GM12878 (cell line): ENCODE measurements at regions not wholly inside any gene's neighbourhood (a gene's known extent, or its start where the extent isn't known, plus 50 kb on each side); places are given as distances from the start of the nearest gene placed in this dataset.

ENCODE experiments used
- ATAC-seq: fragments of 200-7000 bp; cut with Tn5 transposase; 3 replicates; pipeline ENCODE4 v1.9.1; 2020; ENCODE audit warnings: mild to moderate bottlenecking, moderate library complexity
- BruUV-seq: library from RNA; stranded (reverse); fragments of 400-500 nt; replicated peaks from 2 replicates; lab custom pipeline; 2021; lab: Mats Ljungman, UMichigan
- CTCF ChIA-PET: fragments of 300-600 bp; sonication (Branson Sonifier 250); formaldehyde crosslinking; extraction: SDS; loops from one replicate; lab custom pipeline; 2021; ENCODE audit warnings: inconsistent platforms; lab: Yijun Ruan, JAX
- POLR2A ChIA-PET: fragments of 350-600 bp; formaldehyde crosslinking; extraction: SDS; loops from one replicate; lab custom pipeline; 2021; ENCODE audit warnings: inconsistent platforms; lab: Charles Lee
- RAD21 ChIA-PET: fragments of 300-600 bp; sonication (Branson Sonifier 250); formaldehyde crosslinking; loops from one replicate; lab custom pipeline; 2023; ENCODE audit warnings: antibody characterized with exemption; ENCODE audit not compliant: unreplicated experiment; lab: Charles Lee
- SMC1A ChIA-PET: fragments of 300-600 bp; sonication (Branson Sonifier 250); formaldehyde crosslinking; loops from one replicate; lab custom pipeline; 2023; ENCODE audit not compliant: unreplicated experiment, uncharacterized antibody; lab: Charles Lee
- DNase-seq: peaks from one replicate; pipeline ENCODE4 v3.0.0-alpha.2; 2011; ENCODE audit warnings: low read depth, low spot score
- FAIRE-seq: peaks from 3 replicates; lab custom pipeline; 2011; peaks lifted over from hg19 to GRCh38; lab: Jason Lieb, UNC
- H2AFZ ChIP-seq: 2 replicates; pipeline ENCODE4 v1.6.0; 2011; ENCODE audit warnings: low read depth, low read length, control low read depth; ENCODE audit not compliant: control insufficient read depth
- H3K27ac ChIP-seq: 2 replicates; pipeline ENCODE4 v1.5.1; 2011; ENCODE audit warnings: control low read depth; ENCODE audit not compliant: control insufficient read depth, insufficient read depth
- H3K27me3 ChIP-seq, 2 experiments: replicated peaks in 1 of 2; 2 replicates each; pipeline versions ENCODE4 v1.6.0 to v1.6.1; 2011; ENCODE audit warnings: low read length in 1 of 2; ENCODE audit not compliant: control insufficient read depth in 2 of 2, insufficient read depth in 2 of 2
- H3K36me3 ChIP-seq, 2 experiments: 2 replicates each; pipeline ENCODE4 v1.5.1; 2011; ENCODE audit warnings: low read length in 1 of 2; ENCODE audit not compliant: control insufficient read depth in 2 of 2, insufficient read depth in 2 of 2
- H3K4me1 ChIP-seq: 2 replicates; pipeline ENCODE4 v1.6.1; 2011; ENCODE audit warnings: mild to moderate bottlenecking, low read length, moderate library complexity, mixed read lengths; ENCODE audit not compliant: control insufficient read depth, insufficient read depth
- H3K4me2 ChIP-seq: 2 replicates; pipeline ENCODE4 v1.6.0; 2011; ENCODE audit warnings: control low read depth; ENCODE audit not compliant: control insufficient read depth, insufficient read depth
- H3K4me3 ChIP-seq: fragments of 200-600 bp; sonication (generic); 2 replicates; pipeline ENCODE4 v1.5.1; 2016
- H3K79me2 ChIP-seq: 2 replicates; pipeline ENCODE4 v1.6.0; 2011; ENCODE audit warnings: low read length; ENCODE audit not compliant: control insufficient read depth, insufficient read depth
- H3K9ac ChIP-seq: 2 replicates; pipeline ENCODE4 v1.8.0; 2011; ENCODE audit warnings: low read length, control low read depth, mixed read lengths; ENCODE audit not compliant: control insufficient read depth, insufficient read depth
- H3K9me3 ChIP-seq: replicated peaks from 3 replicates; pipeline ENCODE4 v1.5.1; 2011; ENCODE audit warnings: mild to moderate bottlenecking, low read length; ENCODE audit not compliant: control insufficient read depth, insufficient read depth
- H4K20me1 ChIP-seq: 2 replicates; pipeline ENCODE4 v1.6.0; 2011; ENCODE audit not compliant: control insufficient read depth, insufficient read depth
- BCL11A ChIP-seq: IDR thresholded peaks from 2 replicates; pipeline ENCODE4 v1.6.1; 2011; ENCODE audit warnings: low read depth, low read length
- BMI1 ChIP-seq: fragments of 450-650 bp; IDR thresholded peaks from 2 replicates; pipeline ENCODE4 v1.6.1; 2016; ENCODE audit warnings: mild to moderate bottlenecking, moderate library complexity, borderline replicate concordance
- KLF5 ChIP-seq: fragments of 450-650 bp; IDR thresholded peaks from 2 replicates; pipeline ENCODE4 v1.6.1; 2014; ENCODE audit warnings: mild to moderate bottlenecking; ENCODE audit not compliant: partially characterized antibody
- MEF2B ChIP-seq: fragments of 450-650 bp; IDR thresholded peaks from 2 replicates; pipeline ENCODE4 v1.6.1; 2018; ENCODE audit warnings: mild to moderate bottlenecking, moderate library complexity; ENCODE audit not compliant: partially characterized antibody, poor library complexity, severe bottlenecking
- NFXL1 ChIP-seq: fragments of 450-650 bp; IDR thresholded peaks from 2 replicates; pipeline ENCODE4 v1.6.1; 2017; ENCODE audit warnings: antibody characterized with exemption, mild to moderate bottlenecking, borderline replicate concordance
- STAT3 ChIP-seq: IDR thresholded peaks from 2 replicates; pipeline ENCODE4 v1.6.1; 2011; ENCODE audit warnings: low read depth, low read length, improper control_type of control experiment
- TAF1 ChIP-seq: IDR thresholded peaks from 2 replicates; pipeline ENCODE4 v1.6.1; 2011; ENCODE audit warnings: mild to moderate bottlenecking, low read depth, low read length, borderline replicate concordance
- ZNF274 ChIP-seq: IDR thresholded peaks from one replicate; pipeline ENCODE4 v1.8.0; 2011; ENCODE audit not compliant: insufficient read length, insufficient read depth
- WGBS: methylation state at CpG from one replicate; pipeline ENCODE4 v1.1.6; 2016; ENCODE audit warnings: low lambda C conversion rate; ENCODE audit not compliant: insufficient replicate concordance, insufficient coverage; ENCODE audit errors: missing lambda C conversion rate; 5-methylcytosine and 5-hydroxymethylcytosine counted together
- in situ Hi-C: fragments of 300-500 bp; cut with MboI; formaldehyde crosslinking; loops from 9 replicates; pipeline ENCODE4 v1.14.3; 2018; ENCODE audit warnings: mixed read lengths
- intact Hi-C: fragments of 100-400 bp; cut with micrococcal nuclease; formaldehyde crosslinking; loops from one replicate; pipeline ENCODE4 v1.14.2; 2022; ENCODE audit not compliant: unreplicated experiment
- TF ChIP-seq, protein P1 (sequence below): fragments of 450-650 bp; IDR thresholded peaks from 2 replicates; pipeline ENCODE4 v1.6.1; 2017; ENCODE audit warnings: borderline replicate concordance
- TF ChIP-seq, protein P2 (sequence below): fragments of 450-650 bp; IDR thresholded peaks from 2 replicates; pipeline ENCODE4 v1.6.1; 2017; ENCODE audit warnings: mild to moderate bottlenecking, moderate library complexity
- TF ChIP-seq, protein P3 (sequence below): fragments of 450-650 bp; IDR thresholded peaks from 2 replicates; pipeline ENCODE4 v1.6.1; 2017; ENCODE audit warnings: mild to moderate bottlenecking, low read depth, inconsistent platforms; ENCODE audit not compliant: poor library complexity, severe bottlenecking

DNA sequence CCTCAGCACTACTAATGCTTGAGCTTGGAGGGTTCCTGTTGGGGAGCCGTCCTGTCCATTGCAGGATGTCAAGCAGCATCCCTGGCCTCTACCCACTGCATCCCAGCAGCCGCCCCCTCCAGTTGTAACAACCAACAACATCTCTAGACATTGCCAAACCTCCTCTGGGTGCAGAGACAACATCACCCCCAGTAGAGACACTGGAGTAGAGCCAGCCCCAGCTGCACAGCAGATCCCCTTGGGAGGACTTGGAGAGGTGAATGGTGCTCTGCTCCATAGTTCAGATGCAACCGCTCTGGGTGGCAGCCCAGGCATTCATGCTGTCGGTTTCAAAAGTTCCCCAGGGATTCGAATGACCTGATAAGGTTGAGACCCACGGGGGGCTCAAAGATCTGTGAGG lies 259.0 kb downstream of the MN1 start:
- no peak for ATAC-seq
- H3K9ac ChIP-seq = no peak overlapping the region
- CTCF ChIA-PET = no interaction called here
- BruUV-seq = no TSS peak
- no peak overlapping the region for H3K4me3 ChIP-seq
- H2AFZ ChIP-seq = no peak overlapping the region
- H3K27me3 ChIP-seq = peaks cover 0 to 1% of the 10 kb centered on the region in 2 experiments; a peak in 1 of 4 replicates
- RAD21 ChIA-PET = no interaction called here
- H3K4me1 ChIP-seq = no peaks in the 10 kb centered on the region
- DNase-seq = no peak
- H3K79me2 ChIP-seq = no peaks in the 10 kb centered on the region
- no peaks in the 10 kb centered on the region for H4K20me1 ChIP-seq
- H3K36me3 ChIP-seq = no peaks in the 10 kb centered on the region
- POLR2A ChIA-PET = no interaction called here
- intact Hi-C loops (no loop called here), in situ Hi-C loops (no loop called here)
- no peak for FAIRE-seq
- 5% methylated on average over 6 of the region's 6 CpGs for WGBS
- SMC1A ChIA-PET = no interaction called here
- no peak overlapping the region for H3K27ac ChIP-seq
- no peaks in the 10 kb centered on the region for H3K9me3 ChIP-seq
- TF ChIP-seq TAF1 (no peak), KLF5 (no peak), ZNF274 (no peak), BCL11A (no peak), BMI1 (no peak), NFXL1 (no peak), MEF2B (no peak), STAT3 (no peak)
- TF ChIP-seq, protein P1, sequence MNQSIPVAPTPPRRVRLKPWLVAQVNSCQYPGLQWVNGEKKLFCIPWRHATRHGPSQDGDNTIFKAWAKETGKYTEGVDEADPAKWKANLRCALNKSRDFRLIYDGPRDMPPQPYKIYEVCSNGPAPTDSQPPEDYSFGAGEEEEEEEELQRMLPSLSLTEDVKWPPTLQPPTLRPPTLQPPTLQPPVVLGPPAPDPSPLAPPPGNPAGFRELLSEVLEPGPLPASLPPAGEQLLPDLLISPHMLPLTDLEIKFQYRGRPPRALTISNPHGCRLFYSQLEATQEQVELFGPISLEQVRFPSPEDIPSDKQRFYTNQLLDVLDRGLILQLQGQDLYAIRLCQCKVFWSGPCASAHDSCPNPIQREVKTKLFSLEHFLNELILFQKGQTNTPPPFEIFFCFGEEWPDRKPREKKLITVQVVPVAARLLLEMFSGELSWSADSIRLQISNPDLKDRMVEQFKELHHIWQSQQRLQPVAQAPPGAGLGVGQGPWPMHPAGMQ = no peak
- TF ChIP-seq, protein P2, sequence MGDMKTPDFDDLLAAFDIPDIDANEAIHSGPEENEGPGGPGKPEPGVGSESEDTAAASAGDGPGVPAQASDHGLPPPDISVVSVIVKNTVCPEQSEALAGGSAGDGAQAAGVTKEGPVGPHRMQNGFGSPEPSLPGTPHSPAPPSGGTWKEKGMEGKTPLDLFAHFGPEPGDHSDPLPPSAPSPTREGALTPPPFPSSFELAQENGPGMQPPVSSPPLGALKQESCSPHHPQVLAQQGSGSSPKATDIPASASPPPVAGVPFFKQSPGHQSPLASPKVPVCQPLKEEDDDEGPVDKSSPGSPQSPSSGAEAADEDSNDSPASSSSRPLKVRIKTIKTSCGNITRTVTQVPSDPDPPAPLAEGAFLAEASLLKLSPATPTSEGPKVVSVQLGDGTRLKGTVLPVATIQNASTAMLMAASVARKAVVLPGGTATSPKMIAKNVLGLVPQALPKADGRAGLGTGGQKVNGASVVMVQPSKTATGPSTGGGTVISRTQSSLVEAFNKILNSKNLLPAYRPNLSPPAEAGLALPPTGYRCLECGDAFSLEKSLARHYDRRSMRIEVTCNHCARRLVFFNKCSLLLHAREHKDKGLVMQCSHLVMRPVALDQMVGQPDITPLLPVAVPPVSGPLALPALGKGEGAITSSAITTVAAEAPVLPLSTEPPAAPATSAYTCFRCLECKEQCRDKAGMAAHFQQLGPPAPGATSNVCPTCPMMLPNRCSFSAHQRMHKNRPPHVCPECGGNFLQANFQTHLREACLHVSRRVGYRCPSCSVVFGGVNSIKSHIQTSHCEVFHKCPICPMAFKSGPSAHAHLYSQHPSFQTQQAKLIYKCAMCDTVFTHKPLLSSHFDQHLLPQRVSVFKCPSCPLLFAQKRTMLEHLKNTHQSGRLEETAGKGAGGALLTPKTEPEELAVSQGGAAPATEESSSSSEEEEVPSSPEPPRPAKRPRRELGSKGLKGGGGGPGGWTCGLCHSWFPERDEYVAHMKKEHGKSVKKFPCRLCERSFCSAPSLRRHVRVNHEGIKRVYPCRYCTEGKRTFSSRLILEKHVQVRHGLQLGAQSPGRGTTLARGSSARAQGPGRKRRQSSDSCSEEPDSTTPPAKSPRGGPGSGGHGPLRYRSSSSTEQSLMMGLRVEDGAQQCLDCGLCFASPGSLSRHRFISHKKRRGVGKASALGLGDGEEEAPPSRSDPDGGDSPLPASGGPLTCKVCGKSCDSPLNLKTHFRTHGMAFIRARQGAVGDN = no peak
- TF ChIP-seq, protein P3, sequence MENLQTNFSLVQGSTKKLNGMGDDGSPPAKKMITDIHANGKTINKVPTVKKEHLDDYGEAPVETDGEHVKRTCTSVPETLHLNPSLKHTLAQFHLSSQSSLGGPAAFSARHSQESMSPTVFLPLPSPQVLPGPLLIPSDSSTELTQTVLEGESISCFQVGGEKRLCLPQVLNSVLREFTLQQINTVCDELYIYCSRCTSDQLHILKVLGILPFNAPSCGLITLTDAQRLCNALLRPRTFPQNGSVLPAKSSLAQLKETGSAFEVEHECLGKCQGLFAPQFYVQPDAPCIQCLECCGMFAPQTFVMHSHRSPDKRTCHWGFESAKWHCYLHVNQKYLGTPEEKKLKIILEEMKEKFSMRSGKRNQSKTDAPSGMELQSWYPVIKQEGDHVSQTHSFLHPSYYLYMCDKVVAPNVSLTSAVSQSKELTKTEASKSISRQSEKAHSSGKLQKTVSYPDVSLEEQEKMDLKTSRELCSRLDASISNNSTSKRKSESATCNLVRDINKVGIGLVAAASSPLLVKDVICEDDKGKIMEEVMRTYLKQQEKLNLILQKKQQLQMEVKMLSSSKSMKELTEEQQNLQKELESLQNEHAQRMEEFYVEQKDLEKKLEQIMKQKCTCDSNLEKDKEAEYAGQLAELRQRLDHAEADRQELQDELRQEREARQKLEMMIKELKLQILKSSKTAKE = no peak
- H3K4me2 ChIP-seq = no peak overlapping the region
